CD4-positive, alpha-beta T cell (primary cell): ENCODE measurements at regions not wholly inside any gene's neighbourhood (a gene's known extent, or its start where the extent isn't known, plus 50 kb on each side); places are given as distances from the start of the nearest gene placed in this dataset.

Experiments used
- ATAC-seq: fragments of 200-7000 bp; cut with Tn5 transposase; one replicate; pipeline ENCODE4 v1.10.0; 2022; ENCODE audit warnings: mild to moderate bottlenecking; ENCODE audit not compliant: poor library complexity
- CTCF ChIA-PET: fragments of 350-600 bp; sonication (Branson Sonifier 250); formaldehyde crosslinking; loops from one replicate; lab custom pipeline; 2021; ENCODE audit warnings: antibody characterized with exemption, inconsistent platforms; lab: Charles Lee
- POLR2A ChIA-PET: fragments of 350-600 bp; sonication (Branson Sonifier 250); formaldehyde crosslinking; loops from one replicate; lab custom pipeline; 2021; ENCODE audit warnings: antibody characterized with exemption, inconsistent platforms; lab: Charles Lee
- DNase-seq, 14 experiments: peaks; one replicate each; pipeline ENCODE4 v3.0.0-alpha.2; 2013 to 2020; ENCODE audit warnings: mixed read lengths in 2 of 14
- H3K27ac ChIP-seq, 2 donors: one replicate each; pipeline versions ENCODE4 v1.5.1 to v1.7.0; 2013; ENCODE audit warnings: low read length in 2 of 2, low read depth in 1 of 2, mild to moderate bottlenecking in 1 of 2
- H3K27me3 ChIP-seq, 2 experiments: 1 replicate in 1 of 2; 2 replicates in 1 of 2; pipeline versions ENCODE4 v1.6.1 to v1.7.0; 2013; ENCODE audit warnings: low read length in 2 of 2, control low read depth in 1 of 2, mild to moderate bottlenecking in 1 of 2, moderate library complexity in 1 of 2; ENCODE audit not compliant: insufficient read depth in 2 of 2, control insufficient read depth in 1 of 2
- H3K36me3 ChIP-seq: one replicate; pipeline ENCODE4 v1.6.1; 2013; ENCODE audit warnings: low read length, control low read depth; ENCODE audit not compliant: insufficient read depth
- H3K4me1 ChIP-seq: one replicate; pipeline ENCODE4 v1.6.1; 2013; ENCODE audit warnings: low read length, control low read depth; ENCODE audit not compliant: insufficient read depth
- H3K4me3 ChIP-seq: one replicate; pipeline ENCODE4 v1.5.1; 2013; ENCODE audit warnings: mild to moderate bottlenecking, low read length, moderate library complexity
- H3K9me3 ChIP-seq, 2 experiments: 1 replicate in 1 of 2; 2 replicates in 1 of 2; pipeline versions ENCODE4 v1.6.1 to v1.7.0; 2013; ENCODE audit warnings: low read length in 2 of 2, mild to moderate bottlenecking in 2 of 2, control low read depth in 1 of 2, moderate library complexity in 1 of 2; ENCODE audit not compliant: control insufficient read depth in 1 of 2, insufficient read depth in 1 of 2
- H3K27ac Mint-ChIP-seq: one replicate; pipeline ENCODE4 v1.8.0; 2020; ENCODE audit warnings: mixed read lengths
- H3K27me3 Mint-ChIP-seq: one replicate; pipeline ENCODE4 v1.8.0; 2021; ENCODE audit warnings: mixed read lengths
- H3K36me3 Mint-ChIP-seq: one replicate; pipeline ENCODE4 v1.8.0; 2021; ENCODE audit warnings: low read depth, mixed read lengths
- H3K4me1 Mint-ChIP-seq: one replicate; pipeline ENCODE4 v1.8.0; 2021; ENCODE audit warnings: low read depth, mixed read lengths
- H3K4me3 Mint-ChIP-seq: one replicate; pipeline ENCODE4 v1.8.0; 2020; ENCODE audit warnings: mild to moderate bottlenecking, mixed read lengths
- H3K9me3 Mint-ChIP-seq: one replicate; pipeline ENCODE4 v1.8.0; 2020; ENCODE audit warnings: mixed read lengths
- CTCF ChIP-seq: fragments of 200-600 bp; IDR thresholded peaks from one replicate; pipeline ENCODE4 v1.8.0; 2022; ENCODE audit warnings: antibody characterized with exemption, mild to moderate bottlenecking
- intact Hi-C, 2 experiments: fragments of 100-400 bp; cut with DNase I in 1 of 2; cut with micrococcal nuclease in 1 of 2; formaldehyde crosslinking; loops; one replicate each; pipeline versions ENCODE4 v1.15.1 to v1.9.0; 2023 to 2025; cut with DNase I, micrococcal nuclease

DNA sequence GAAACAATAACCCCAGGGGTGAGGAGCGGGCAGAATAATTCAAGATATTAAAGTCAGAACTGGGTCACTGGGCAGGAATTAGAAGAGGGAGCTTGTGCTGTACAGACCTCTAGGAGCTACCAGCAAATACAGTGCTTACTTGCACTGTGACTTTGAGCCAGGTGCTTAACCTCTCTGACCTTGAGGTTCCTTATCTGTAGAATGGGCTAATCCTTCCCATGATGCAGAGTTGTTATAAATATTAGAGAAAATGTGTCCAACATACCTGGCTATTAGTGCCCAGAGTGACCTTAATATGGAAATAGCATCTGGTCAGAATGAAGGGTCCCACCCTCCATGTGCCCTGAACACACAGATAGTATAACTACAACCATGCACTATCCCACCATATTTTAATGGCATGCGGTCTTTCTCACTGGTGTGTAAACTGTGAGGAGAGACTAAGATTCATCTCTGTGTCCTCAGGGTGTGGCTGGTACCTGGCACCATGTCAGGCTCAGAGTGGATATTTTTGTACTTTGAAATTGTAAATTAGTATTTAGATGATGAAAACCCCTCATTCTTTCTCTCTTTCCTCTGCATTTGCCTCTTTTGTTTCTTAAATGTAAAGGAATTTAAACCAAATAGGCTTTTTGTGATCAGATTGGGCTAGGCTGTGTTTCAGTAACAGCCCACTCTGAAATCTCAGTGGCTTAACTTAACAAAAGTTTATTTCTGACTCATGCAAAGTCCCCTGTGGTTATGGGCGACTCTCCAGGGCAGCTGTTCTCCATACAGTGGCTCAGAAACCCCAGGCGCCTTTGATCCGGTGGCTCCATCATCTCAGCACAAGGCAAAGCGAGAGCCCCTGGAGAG is 60.0 kb upstream of the ROR1 start:
- POLR2A ChIA-PET = no interaction called here
- CTCF ChIA-PET = interaction anchor here (1.1 kb wide), 1 partner anchor 22 kb away, joined by 3 read pairs; no protein-coding TSS in a partner anchor
- H3K27ac Mint-ChIP-seq = no peak overlapping the region
- Histone ChIP-seq H3K4me3 (no peak overlapping the region), H3K27ac (no peak overlapping the region), H3K36me3 (no peaks in the 10 kb centered on the region), H3K4me1 (no peaks in the 10 kb centered on the region), H3K9me3 (no peaks in the 10 kb centered on the region), H3K27me3 (peaks cover 2 to 3% of the 10 kb centered on the region in 2 experiments)
- no peak for TF ChIP-seq CTCF
- H3K4me1 Mint-ChIP-seq = no peaks in the 10 kb centered on the region
- intact Hi-C loops = no loop called here
- H3K36me3 Mint-ChIP-seq = no peaks in the 10 kb centered on the region
- peaks cover 5% of the 10 kb centered on the region for H3K27me3 Mint-ChIP-seq
- H3K4me3 Mint-ChIP-seq = no peak overlapping the region
- DNase-seq = no peak
- ATAC-seq = no peak
- no peaks in the 10 kb centered on the region for H3K9me3 Mint-ChIP-seq

DNA sequence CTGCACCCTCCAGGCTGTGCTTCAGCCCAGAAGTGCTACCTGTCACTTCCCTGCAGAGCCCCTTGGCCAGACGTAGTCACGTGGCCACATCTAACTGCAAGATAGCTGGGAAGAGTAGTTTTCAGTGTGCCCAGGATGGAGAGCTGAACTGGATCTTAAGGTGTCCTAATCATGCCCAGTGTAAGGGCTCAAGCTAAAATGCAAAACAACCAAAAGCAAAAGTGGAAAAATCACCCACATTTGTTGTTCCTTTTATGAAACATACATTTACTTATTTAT is 59.4 kb upstream of the ROR1 start:
- H3K4me1 ChIP-seq = no peaks in the 10 kb centered on the region
- Mint-ChIP-seq H3K9me3 (no peaks in the 10 kb centered on the region), H3K27ac (no peak overlapping the region), H3K36me3 (no peaks in the 10 kb centered on the region), H3K4me1 (no peaks in the 10 kb centered on the region), H3K4me3 (no peak overlapping the region), H3K27me3 (peaks cover 3% of the 10 kb centered on the region)
- no peaks in the 10 kb centered on the region for H3K36me3 ChIP-seq
- H3K27ac ChIP-seq = no peak overlapping the region
- H3K4me3 ChIP-seq = no peak overlapping the region
- no peak for TF ChIP-seq CTCF
- peaks cover 2 to 3% of the 10 kb centered on the region in 2 experiments for H3K27me3 ChIP-seq
- no peaks in the 10 kb centered on the region for H3K9me3 ChIP-seq
- DNase-seq = no peak
- CTCF ChIA-PET = no interaction called here
- intact Hi-C loops = no loop called here
- ATAC-seq = no peak
- POLR2A ChIA-PET = no interaction called here

- ATAC-seq = no peak
- Mint-ChIP-seq H3K36me3 (no peaks in the 10 kb centered on the region), H3K4me3 (no peak overlapping the region), H3K4me1 (no peaks in the 10 kb centered on the region), H3K9me3 (no peaks in the 10 kb centered on the region), H3K27ac (no peak overlapping the region), H3K27me3 (peaks cover 5% of the 10 kb centered on the region)
- TF ChIP-seq CTCF = no peak
- no peak overlapping the region for H3K4me3 ChIP-seq
- no peaks in the 10 kb centered on the region for H3K36me3 ChIP-seq
- POLR2A ChIA-PET = no interaction called here
- no peaks in the 10 kb centered on the region for H3K9me3 ChIP-seq
- H3K4me1 ChIP-seq = no peaks in the 10 kb centered on the region
- CTCF ChIA-PET = no interaction called here
- DNase-seq = no peak
- H3K27me3 ChIP-seq = peaks cover 2 to 3% of the 10 kb centered on the region in 2 experiments
- H3K27ac ChIP-seq = no peak overlapping the region
- intact Hi-C loops = no loop called here
Measured at GRCh38 chr1:63717511-63718065, 56.2 kb upstream of the ROR1 start.
